ENCODE measurements at regions not wholly inside any gene's neighbourhood (a gene's known extent, or its start where the extent isn't known, plus 50 kb on each side); places are given as distances from the start of the nearest gene placed in this dataset.

DNA sequence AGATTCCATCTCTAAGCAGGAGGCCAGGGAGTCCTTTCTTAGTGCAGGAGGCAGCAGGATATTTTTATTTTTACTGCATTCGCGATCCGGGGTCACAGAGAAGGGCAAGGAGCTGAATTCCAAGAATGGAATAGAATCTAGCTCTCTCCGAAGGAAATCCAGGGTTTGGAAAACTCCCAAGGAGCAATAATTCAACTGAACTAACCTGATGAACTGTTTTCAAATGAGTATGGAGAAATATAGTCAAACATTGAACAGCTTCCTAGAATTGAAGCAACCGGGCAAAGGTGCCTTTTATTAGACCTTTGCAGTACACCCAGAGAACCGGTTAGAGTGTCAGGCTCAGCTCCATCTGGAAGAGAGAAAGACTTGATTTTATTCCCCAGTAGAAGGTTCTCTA is 120.7 kb upstream of the MAF start:
- no peak for ATAC-seq
- DNase-seq = no peak
- H3K4me3 ChIP-seq = no peak overlapping the region
- no peaks in the 10 kb centered on the region for H3K9me3 ChIP-seq
- TF ChIP-seq, protein P1, sequence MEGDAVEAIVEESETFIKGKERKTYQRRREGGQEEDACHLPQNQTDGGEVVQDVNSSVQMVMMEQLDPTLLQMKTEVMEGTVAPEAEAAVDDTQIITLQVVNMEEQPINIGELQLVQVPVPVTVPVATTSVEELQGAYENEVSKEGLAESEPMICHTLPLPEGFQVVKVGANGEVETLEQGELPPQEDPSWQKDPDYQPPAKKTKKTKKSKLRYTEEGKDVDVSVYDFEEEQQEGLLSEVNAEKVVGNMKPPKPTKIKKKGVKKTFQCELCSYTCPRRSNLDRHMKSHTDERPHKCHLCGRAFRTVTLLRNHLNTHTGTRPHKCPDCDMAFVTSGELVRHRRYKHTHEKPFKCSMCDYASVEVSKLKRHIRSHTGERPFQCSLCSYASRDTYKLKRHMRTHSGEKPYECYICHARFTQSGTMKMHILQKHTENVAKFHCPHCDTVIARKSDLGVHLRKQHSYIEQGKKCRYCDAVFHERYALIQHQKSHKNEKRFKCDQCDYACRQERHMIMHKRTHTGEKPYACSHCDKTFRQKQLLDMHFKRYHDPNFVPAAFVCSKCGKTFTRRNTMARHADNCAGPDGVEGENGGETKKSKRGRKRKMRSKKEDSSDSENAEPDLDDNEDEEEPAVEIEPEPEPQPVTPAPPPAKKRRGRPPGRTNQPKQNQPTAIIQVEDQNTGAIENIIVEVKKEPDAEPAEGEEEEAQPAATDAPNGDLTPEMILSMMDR (IDR thresholded peaks at IDR 0.05) = no peak
- intact Hi-C loops (cut with DNase I) = no loop called here
- no peaks in the 10 kb centered on the region for H3K36me3 ChIP-seq
- no peak overlapping the region for H3K27ac ChIP-seq
- H3K27me3 ChIP-seq = no peaks in the 10 kb centered on the region
- no peaks in the 10 kb centered on the region for H3K4me1 ChIP-seq

DNA sequence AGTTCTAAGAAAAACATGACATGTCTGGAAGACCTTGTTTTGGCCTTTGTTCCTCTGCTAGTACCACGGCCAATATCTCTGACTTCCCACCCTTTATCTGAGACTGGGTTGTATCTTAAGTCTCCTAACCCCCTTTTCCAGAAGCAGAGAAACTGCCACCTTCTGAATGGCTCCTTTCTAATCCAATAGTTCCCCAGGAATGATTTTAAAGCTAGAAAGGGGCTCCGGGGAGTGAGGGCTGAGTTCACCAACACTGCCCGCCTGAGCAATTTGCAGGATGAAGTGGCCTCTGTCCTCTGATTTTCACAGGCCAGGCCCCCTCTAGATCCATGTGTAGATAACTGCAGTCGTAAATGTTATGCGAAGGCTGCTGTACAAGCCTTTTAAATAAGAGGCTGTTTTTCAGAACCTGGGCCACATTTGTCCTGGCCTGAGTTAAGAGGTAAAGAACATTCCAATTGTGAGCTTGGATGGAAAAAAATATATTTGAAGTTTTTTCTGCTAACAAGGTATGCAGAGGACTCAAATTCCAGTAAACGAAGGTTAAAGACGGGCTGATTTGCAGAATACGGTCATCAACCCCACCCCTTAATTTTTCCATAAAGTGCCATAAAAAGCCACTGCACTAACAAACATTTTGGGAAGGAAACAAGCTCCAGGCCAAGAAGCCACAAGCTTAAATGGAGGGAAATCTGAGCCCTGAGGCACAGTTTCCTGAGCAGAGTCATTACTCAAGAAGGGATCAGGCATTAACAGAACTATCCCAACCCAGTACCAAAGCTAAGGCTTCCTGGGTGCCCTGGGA is 117.0 kb upstream of the MAF start:
- no peak for DNase-seq
- Histone ChIP-seq H3K27me3 (no peaks in the 10 kb centered on the region), H3K4me1 (no peaks in the 10 kb centered on the region), H3K27ac (no peak overlapping the region), H3K4me3 (no peak overlapping the region), H3K9me3 (no peaks in the 10 kb centered on the region), H3K36me3 (no peaks in the 10 kb centered on the region)
- no peak for ATAC-seq
- TF ChIP-seq, protein P1 (IDR thresholded peaks at IDR 0.05) = no peak
- intact Hi-C loops (cut with DNase I) = no loop called here

DNA sequence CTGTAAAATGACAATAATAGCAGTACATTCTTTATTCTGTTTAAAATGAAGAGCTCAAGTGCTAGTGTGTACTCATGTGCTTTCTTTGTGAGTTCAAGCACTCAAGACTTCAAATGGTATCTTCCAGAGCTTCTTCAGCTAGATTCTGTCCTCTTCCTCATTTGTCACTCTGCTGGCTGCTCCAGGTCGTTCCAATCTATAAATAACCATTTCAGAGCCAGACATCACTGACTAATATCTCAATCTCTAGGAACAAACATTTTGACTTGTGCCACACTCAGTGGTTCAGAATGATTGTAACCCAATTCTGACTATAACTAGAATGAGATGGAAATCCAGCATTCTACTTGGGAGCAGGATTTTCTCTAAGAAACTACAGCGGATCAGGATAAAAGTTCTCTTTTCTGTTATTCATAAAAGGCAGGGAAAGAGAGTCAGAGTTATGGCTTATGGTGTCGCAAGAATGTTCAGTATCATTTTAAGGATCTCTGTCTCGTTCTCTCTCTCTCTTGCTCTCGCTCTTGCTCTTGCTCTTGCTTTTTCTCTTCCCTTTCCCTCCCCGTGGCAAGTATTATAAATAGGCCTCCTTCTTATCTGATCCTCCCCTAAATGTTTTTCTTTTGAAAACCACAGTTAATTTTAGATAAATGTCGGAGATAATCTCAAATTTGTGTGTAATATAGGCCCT is 116.3 kb upstream of the MAF start:
- TF ChIP-seq, protein P1 (IDR thresholded peaks at IDR 0.05) = no peak
- no peaks in the 10 kb centered on the region for H3K27me3 ChIP-seq
- H3K27ac ChIP-seq = peak overlapping the region in 1 of 2 donors; percentile 26
- H3K4me1 ChIP-seq = no peaks in the 10 kb centered on the region
- ATAC-seq (no peak), DNase-seq (no peak)
- H3K9me3 ChIP-seq = no peaks in the 10 kb centered on the region
- intact Hi-C loops (cut with DNase I) = no loop called here
- H3K36me3 ChIP-seq = no peaks in the 10 kb centered on the region
- no peak overlapping the region for H3K4me3 ChIP-seq

DNA sequence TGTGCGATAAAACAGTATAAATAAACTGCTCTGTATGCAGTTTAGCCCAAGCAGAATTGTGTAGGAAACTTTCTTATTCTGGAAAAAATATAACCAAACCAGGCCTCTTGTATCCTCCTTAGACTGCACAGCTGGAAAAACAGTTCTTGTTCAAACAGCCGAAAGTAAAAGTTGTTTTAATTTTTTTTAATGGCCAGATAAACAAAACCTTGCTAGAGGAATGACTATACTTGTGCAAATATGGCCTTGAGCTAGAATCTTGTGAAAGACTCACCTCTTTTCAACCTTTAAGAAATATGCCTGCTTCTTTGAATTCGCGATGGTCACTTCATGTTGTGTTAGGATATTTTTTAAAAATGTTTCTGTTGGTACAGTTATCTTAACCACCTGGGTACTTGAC is 114.5 kb upstream of the MAF start:
- H3K36me3 ChIP-seq = no peaks in the 10 kb centered on the region
- H3K4me1 ChIP-seq = no peaks in the 10 kb centered on the region

DNA sequence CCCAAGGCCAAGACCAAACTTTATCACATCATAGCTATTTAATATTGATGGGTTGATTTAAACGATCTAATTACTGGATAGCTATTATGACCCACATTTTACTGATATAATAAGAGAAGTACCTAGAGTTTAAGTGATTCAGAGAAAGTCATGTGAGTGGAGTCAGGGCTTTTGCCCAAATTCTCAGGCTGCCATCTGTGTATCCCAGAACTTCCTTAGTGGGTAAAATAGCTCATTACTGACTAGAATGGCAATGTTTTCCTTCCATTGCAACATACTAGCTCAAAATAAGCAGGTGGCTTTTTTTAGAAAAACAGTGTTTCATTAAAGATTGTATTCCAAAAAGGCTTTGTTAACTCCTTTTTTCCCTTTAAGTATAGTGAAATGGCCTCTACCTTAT is 113.9 kb upstream of the MAF start:
- Histone ChIP-seq H3K9me3 (no peaks in the 10 kb centered on the region), H3K27ac (no peak overlapping the region), H3K4me1 (no peaks in the 10 kb centered on the region), H3K36me3 (no peaks in the 10 kb centered on the region), H3K4me3 (no peak overlapping the region), H3K27me3 (no peaks in the 10 kb centered on the region)
- DNase-seq (no peak), ATAC-seq (no peak)
- intact Hi-C loops (cut with DNase I) = no loop called here
- TF ChIP-seq, protein P1 (IDR thresholded peaks at IDR 0.05) = no peak

More for the DNA sequence above, 114.5 kb upstream of the MAF start:
- no peak for ATAC-seq
- TF ChIP-seq, protein P1 (IDR thresholded peaks at IDR 0.05) = no peak
- no peak overlapping the region for H3K27ac ChIP-seq
- no peaks in the 10 kb centered on the region for H3K9me3 ChIP-seq
- H3K27me3 ChIP-seq = no peaks in the 10 kb centered on the region
- intact Hi-C loops (cut with DNase I) = no loop called here
- H3K4me3 ChIP-seq = no peak overlapping the region
- no peak for DNase-seq

Measured in left lung (tissue), 4 donors.